ENCODE measurements at regions not wholly inside any gene's neighbourhood (a gene's known extent, or its start where the extent isn't known, plus 50 kb on each side); places are given as distances from the start of the nearest gene placed in this dataset.

DNA sequence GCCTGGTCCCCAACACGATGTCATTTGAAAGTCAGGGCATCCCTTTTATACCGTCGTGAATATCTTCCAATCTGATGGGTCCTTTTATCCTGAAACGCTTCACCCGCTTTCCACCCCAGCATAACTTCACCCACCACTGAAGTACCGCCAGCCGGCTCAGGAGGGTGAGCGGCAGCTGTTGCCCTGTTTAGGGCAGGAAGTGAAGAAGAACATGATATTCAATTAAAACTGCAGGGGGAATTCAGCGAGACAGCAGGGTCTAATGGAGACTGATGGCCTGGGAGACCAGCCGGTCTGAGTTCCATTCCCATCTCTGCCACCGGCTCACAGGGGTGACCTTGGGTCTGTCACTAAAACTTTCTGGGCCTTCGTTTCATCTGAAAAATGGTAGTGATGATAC, 68.2 kb upstream of the EGFLAM start:
- H3K27me3 ChIP-seq (replicated peaks; ENCODE audit: insufficient read depth, low read depth, low read length, poor library complexity) = no peaks in the 10 kb centered on the region
- POLR2A ChIA-PET (ENCODE audit: low non-redundant PET) = no interaction called here
- BruUV-seq (replicated peaks) = no TSS peak

DNA sequence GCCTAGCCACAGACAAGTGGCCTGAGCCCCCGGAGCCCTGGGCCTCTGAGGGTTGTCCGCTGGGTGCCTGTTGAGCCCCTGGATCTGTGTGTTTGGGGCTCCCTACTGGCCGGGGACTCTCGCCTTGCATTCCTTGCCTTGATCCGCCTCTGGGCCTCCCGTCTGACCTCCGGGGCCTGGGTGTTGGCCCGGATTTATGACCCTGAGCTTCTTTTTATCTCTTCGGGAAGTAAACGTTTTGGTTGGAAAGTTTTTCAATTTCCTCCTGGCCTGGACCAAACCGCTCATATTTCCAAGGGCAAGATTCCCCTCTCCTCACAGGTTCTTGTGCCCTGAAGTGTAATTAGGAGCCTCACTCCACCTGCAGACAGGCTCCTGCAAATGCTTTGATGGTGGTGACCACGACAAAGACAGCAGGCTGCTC, 69.3 kb upstream of the EGFLAM start:
- intact Hi-C loops (cut with micrococcal nuclease; ENCODE audit: unreplicated experiment) = no loop called here
- H3K4me3 ChIP-seq (ENCODE audit: low read depth, low read length, poor library complexity, severe bottlenecking) = no peak overlapping the region
- H3K9me3 ChIP-seq (ENCODE audit: low read depth, low read length, poor library complexity, severe bottlenecking) = no peaks in the 10 kb centered on the region
- no peak for TF ChIP-seq EZH2 (IDR thresholded peaks at IDR 0.05; ENCODE audit: borderline replicate concordance, low read depth, low read length, poor library complexity, severe bottlenecking)
- TF ChIP-seq, protein P1, sequence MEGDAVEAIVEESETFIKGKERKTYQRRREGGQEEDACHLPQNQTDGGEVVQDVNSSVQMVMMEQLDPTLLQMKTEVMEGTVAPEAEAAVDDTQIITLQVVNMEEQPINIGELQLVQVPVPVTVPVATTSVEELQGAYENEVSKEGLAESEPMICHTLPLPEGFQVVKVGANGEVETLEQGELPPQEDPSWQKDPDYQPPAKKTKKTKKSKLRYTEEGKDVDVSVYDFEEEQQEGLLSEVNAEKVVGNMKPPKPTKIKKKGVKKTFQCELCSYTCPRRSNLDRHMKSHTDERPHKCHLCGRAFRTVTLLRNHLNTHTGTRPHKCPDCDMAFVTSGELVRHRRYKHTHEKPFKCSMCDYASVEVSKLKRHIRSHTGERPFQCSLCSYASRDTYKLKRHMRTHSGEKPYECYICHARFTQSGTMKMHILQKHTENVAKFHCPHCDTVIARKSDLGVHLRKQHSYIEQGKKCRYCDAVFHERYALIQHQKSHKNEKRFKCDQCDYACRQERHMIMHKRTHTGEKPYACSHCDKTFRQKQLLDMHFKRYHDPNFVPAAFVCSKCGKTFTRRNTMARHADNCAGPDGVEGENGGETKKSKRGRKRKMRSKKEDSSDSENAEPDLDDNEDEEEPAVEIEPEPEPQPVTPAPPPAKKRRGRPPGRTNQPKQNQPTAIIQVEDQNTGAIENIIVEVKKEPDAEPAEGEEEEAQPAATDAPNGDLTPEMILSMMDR (conservative IDR thresholded peaks at IDR 0.05; ENCODE audit: low read depth, low read length) = no peak
- no peaks in the 10 kb centered on the region for H3K27me3 ChIP-seq (replicated peaks; ENCODE audit: insufficient read depth, low read depth, low read length, poor library complexity)
- POLR2A ChIA-PET (ENCODE audit: low non-redundant PET) = no interaction called here
- CTCF ChIA-PET = no interaction called here
- DNase-seq (ENCODE audit: low spot score) = no peak
- no peaks in the 10 kb centered on the region for H3K4me1 ChIP-seq (ENCODE audit: insufficient read depth, low read length, poor library complexity, severe bottlenecking)
- H3K27ac ChIP-seq (ENCODE audit: low read depth, low read length, poor library complexity, severe bottlenecking) = no peak overlapping the region
- no TSS peak for BruUV-seq (replicated peaks)
- H3K36me3 ChIP-seq (ENCODE audit: insufficient read depth, low read length, poor library complexity, severe bottlenecking) = no peaks in the 10 kb centered on the region

More for the DNA sequence above, 68.2 kb upstream of the EGFLAM start:
- no peak overlapping the region for H3K27ac ChIP-seq (ENCODE audit: low read depth, low read length, poor library complexity, severe bottlenecking)
- TF ChIP-seq, protein P1 (conservative IDR thresholded peaks at IDR 0.05; ENCODE audit: low read depth, low read length) = no peak
- no peak for TF ChIP-seq EZH2 (IDR thresholded peaks at IDR 0.05; ENCODE audit: borderline replicate concordance, low read depth, low read length, poor library complexity, severe bottlenecking)
- CTCF ChIA-PET = no interaction called here
- intact Hi-C loops (cut with micrococcal nuclease; ENCODE audit: unreplicated experiment) = loop anchor here (5.0 to 10.0 kb wide), 3 partner anchors 468 to 615 kb away; no protein-coding TSS in a partner anchor
- DNase-seq (ENCODE audit: low spot score) = no peak
- H3K36me3 ChIP-seq (ENCODE audit: insufficient read depth, low read length, poor library complexity, severe bottlenecking) = no peaks in the 10 kb centered on the region
- H3K4me3 ChIP-seq (ENCODE audit: low read depth, low read length, poor library complexity, severe bottlenecking) = no peak overlapping the region
- no peaks in the 10 kb centered on the region for H3K9me3 ChIP-seq (ENCODE audit: low read depth, low read length, poor library complexity, severe bottlenecking)
- no peaks in the 10 kb centered on the region for H3K4me1 ChIP-seq (ENCODE audit: insufficient read depth, low read length, poor library complexity, severe bottlenecking)

DNA sequence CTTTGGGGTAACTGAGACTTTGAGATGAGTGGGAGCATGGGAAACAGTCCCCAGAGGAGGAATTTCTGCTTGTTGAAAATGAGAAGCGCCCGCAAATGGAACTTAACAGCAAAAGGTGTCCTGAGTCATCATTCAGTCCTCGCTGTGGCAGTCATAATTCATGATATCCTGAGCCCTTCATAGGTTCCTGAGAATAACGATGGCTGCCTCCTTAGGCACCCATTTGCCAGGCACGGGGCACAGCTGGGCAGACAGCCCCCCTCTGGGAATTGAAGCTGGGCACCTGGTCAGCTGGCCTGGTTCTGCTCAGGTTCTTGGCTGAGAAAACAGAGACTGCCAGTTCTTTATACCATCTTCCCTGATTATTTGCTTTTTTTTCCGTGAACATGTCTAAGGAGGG, 69.8 kb upstream of the EGFLAM start:
- POLR2A ChIA-PET (ENCODE audit: low non-redundant PET) = no interaction called here

More for the DNA sequence above, 69.8 kb upstream of the EGFLAM start:
- H3K36me3 ChIP-seq (ENCODE audit: insufficient read depth, low read length, poor library complexity, severe bottlenecking) = no peaks in the 10 kb centered on the region
- no peak for DNase-seq (ENCODE audit: low spot score)
- no peaks in the 10 kb centered on the region for H3K9me3 ChIP-seq (ENCODE audit: low read depth, low read length, poor library complexity, severe bottlenecking)
- BruUV-seq (replicated peaks) = no TSS peak
- H3K27ac ChIP-seq (ENCODE audit: low read depth, low read length, poor library complexity, severe bottlenecking) = no peak overlapping the region
- CTCF ChIA-PET = no interaction called here
- no peak overlapping the region for H3K4me3 ChIP-seq (ENCODE audit: low read depth, low read length, poor library complexity, severe bottlenecking)
- no peaks in the 10 kb centered on the region for H3K27me3 ChIP-seq (replicated peaks; ENCODE audit: insufficient read depth, low read depth, low read length, poor library complexity)
- H3K4me1 ChIP-seq (ENCODE audit: insufficient read depth, low read length, poor library complexity, severe bottlenecking) = no peaks in the 10 kb centered on the region
- no peak for TF ChIP-seq EZH2 (IDR thresholded peaks at IDR 0.05; ENCODE audit: borderline replicate concordance, low read depth, low read length, poor library complexity, severe bottlenecking)
- TF ChIP-seq, protein P1 (conservative IDR thresholded peaks at IDR 0.05; ENCODE audit: low read depth, low read length) = no peak
- intact Hi-C loops (cut with micrococcal nuclease; ENCODE audit: unreplicated experiment) = no loop called here
